ENCODE measurements at regions not wholly inside any gene's neighbourhood (a gene's known extent, or its start where the extent isn't known, plus 50 kb on each side); places are given as distances from the start of the nearest gene placed in this dataset.

DNA sequence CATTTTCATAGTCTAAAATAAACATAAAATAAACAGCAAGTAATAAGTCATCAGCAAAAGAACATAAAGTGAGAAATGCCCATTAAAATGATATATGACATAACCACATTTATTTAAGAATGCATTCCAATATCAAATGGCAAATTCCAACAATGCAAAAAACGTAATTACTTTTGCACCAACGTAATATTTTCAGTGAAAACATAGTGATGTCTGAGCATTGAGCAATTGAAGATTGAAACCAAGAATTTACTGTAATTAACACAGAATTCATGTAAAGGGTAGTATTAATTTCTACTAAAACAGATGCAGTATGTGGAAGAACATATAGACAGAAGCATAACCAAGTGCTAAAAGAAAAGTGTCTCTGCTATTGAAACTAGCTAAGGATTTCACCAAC, 123.0 kb upstream of the TNS3 start:
- H3K9ac ChIP-seq: no peak overlapping the region
- H3K27ac ChIP-seq (ENCODE audit: low read depth in 2 of 2, low read length in 1 of 2): no peak overlapping the region
- peaks cover 0 to 13% of the 10 kb centered on the region in 2 experiments; a peak in 1 of 4 replicates for H3K4me1 ChIP-seq (ENCODE audit: control insufficient read depth in 1 of 2, insufficient read depth in 2 of 2, low read depth in 1 of 2, low read length in 1 of 2)
- CTCF ChIA-PET: interaction anchor here (1.7 kb wide), 1 partner anchor 15 kb away, joined by 3 read pairs; no protein-coding TSS in a partner anchor
- 85% methylated on average over 2 of the region's 2 CpGs for WGBS (ENCODE audit: low lambda C conversion rate)
- TF ChIP-seq RFX5 (IDR thresholded peaks at IDR 0.05; ENCODE audit: low read length) (no peak), GABPA (IDR thresholded peaks at IDR 0.05; ENCODE audit: low read depth) (no peak), FOXJ3 (CRISPR knock-in tag; IDR thresholded peaks at IDR 0.05) (no peak)
- TF ChIP-seq, protein P1, sequence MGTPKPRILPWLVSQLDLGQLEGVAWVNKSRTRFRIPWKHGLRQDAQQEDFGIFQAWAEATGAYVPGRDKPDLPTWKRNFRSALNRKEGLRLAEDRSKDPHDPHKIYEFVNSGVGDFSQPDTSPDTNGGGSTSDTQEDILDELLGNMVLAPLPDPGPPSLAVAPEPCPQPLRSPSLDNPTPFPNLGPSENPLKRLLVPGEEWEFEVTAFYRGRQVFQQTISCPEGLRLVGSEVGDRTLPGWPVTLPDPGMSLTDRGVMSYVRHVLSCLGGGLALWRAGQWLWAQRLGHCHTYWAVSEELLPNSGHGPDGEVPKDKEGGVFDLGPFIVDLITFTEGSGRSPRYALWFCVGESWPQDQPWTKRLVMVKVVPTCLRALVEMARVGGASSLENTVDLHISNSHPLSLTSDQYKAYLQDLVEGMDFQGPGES (IDR thresholded peaks at IDR 0.05; ENCODE audit: low read depth, low read length): no peak
- TF ChIP-seq, protein P2, sequence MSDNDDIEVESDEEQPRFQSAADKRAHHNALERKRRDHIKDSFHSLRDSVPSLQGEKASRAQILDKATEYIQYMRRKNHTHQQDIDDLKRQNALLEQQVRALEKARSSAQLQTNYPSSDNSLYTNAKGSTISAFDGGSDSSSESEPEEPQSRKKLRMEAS (IDR thresholded peaks at IDR 0.05; ENCODE audit: low read depth): no peak
- no peaks in the 10 kb centered on the region for H3K27me3 ChIP-seq (ENCODE audit: insufficient read depth)
- no peaks in the 10 kb centered on the region for H3K36me3 ChIP-seq (replicated peaks in 1 of 2; ENCODE audit: control insufficient read depth in 1 of 2, insufficient read depth in 2 of 2, low read length in 1 of 2)
- H3K9me2 ChIP-seq: no peaks in the 10 kb centered on the region
- H3K9me3 ChIP-seq: no peaks in the 10 kb centered on the region
- no peak overlapping the region for H2AFZ ChIP-seq (ENCODE audit: low read depth)
- H3K4me3 ChIP-seq (ENCODE audit: low read depth in 2 of 2, low read length in 1 of 2): no peak overlapping the region
- H3K4me2 ChIP-seq: no peak overlapping the region
- no peaks in the 10 kb centered on the region for H4K20me1 ChIP-seq (ENCODE audit: insufficient read depth)
- POLR2A ChIA-PET: no interaction called here
- DNase-seq: no peak
- H3F3A ChIP-seq (replicated peaks; ENCODE audit: insufficient read depth): no peaks in the 10 kb centered on the region
- H3K79me2 ChIP-seq (ENCODE audit: insufficient read depth): no peaks in the 10 kb centered on the region

DNA sequence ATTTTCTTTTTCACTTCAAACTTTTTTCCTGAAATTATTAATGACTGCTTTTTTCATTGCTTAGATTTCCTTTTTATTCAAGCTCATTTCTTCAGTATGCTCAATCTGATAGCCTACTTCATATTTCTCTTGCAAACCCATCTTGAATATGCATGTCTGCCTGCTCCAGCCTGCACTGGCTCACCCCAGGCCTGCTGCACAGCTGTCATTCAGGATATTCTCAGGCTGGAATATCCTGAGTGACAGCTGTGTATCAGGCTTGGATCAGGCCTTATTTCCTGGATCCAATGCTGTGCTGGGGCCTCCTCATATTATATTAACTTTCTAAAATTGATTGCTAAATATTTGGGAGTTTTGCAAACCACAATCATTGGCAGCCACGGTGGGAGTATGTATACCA, 120.2 kb upstream of the TNS3 start:
- Histone ChIP-seq H3K9me3 (no peaks in the 10 kb centered on the region), H2AFZ (ENCODE audit: low read depth) (no peak overlapping the region), H3K4me2 (no peak overlapping the region), H3K27ac (ENCODE audit: low read depth in 2 of 2, low read length in 1 of 2) (no peak overlapping the region), H3K27me3 (ENCODE audit: insufficient read depth) (no peaks in the 10 kb centered on the region), H3K36me3 (replicated peaks in 1 of 2; ENCODE audit: control insufficient read depth in 1 of 2, insufficient read depth in 2 of 2, low read length in 1 of 2) (no peaks in the 10 kb centered on the region), H3F3A (replicated peaks; ENCODE audit: insufficient read depth) (no peaks in the 10 kb centered on the region), H3K4me3 (ENCODE audit: low read depth in 2 of 2, low read length in 1 of 2) (no peak overlapping the region), H3K9ac (no peak overlapping the region), H3K9me2 (no peaks in the 10 kb centered on the region), H4K20me1 (ENCODE audit: insufficient read depth) (no peaks in the 10 kb centered on the region), H3K4me1 (ENCODE audit: control insufficient read depth in 1 of 2, insufficient read depth in 2 of 2, low read depth in 1 of 2, low read length in 1 of 2) (no peaks in the 10 kb centered on the region; a peak in 1 of 4 replicates), H3K79me2 (ENCODE audit: insufficient read depth) (no peaks in the 10 kb centered on the region)
- WGBS (ENCODE audit: low lambda C conversion rate): 90% methylated on average over 1 of the region's 1 CpG
- TF ChIP-seq RAD21 (IDR thresholded peaks at IDR 0.05; ENCODE audit: low read length) (no peak), SMC3 (IDR thresholded peaks at IDR 0.05; ENCODE audit: low read depth, low read length) (no peak), GABPA (IDR thresholded peaks at IDR 0.05; ENCODE audit: low read depth) (no peak), NFIC (IDR thresholded peaks at IDR 0.05; ENCODE audit: borderline replicate concordance) (no peak), JUND (IDR thresholded peaks at IDR 0.05) (no peak), FOSL2 (IDR thresholded peaks at IDR 0.05; ENCODE audit: borderline replicate concordance, low read depth) (no peak), EZH2phosphoT487 (IDR thresholded peaks at IDR 0.05; ENCODE audit: borderline replicate concordance, low read depth) (no peak), MEF2A (IDR thresholded peaks at IDR 0.05; ENCODE audit: borderline replicate concordance, low read depth) (no peak)
- TF ChIP-seq, protein P2 (IDR thresholded peaks at IDR 0.05; ENCODE audit: low read depth): no peak
- TF ChIP-seq, protein P3, sequence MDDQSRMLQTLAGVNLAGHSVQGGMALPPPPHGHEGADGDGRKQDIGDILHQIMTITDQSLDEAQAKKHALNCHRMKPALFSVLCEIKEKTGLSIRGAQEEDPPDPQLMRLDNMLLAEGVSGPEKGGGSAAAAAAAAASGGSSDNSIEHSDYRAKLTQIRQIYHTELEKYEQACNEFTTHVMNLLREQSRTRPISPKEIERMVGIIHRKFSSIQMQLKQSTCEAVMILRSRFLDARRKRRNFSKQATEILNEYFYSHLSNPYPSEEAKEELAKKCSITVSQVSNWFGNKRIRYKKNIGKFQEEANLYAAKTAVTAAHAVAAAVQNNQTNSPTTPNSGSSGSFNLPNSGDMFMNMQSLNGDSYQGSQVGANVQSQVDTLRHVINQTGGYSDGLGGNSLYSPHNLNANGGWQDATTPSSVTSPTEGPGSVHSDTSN (IDR thresholded peaks at IDR 0.05): no peak; the same call in 1 of the 2 replicates
- no peak for DNase-seq
- CTCF ChIA-PET: interaction anchor here (2.3 kb wide), 1 partner anchor 436 kb away, joined by 4 read pairs; no protein-coding TSS in a partner anchor
- POLR2A ChIA-PET: no interaction called here

Measured in SK-N-SH (cell line).